CD14-positive monocyte (primary cell): ENCODE measurements at regions not wholly inside any gene's neighbourhood (a gene's known extent, or its start where the extent isn't known, plus 50 kb on each side); places are given as distances from the start of the nearest gene placed in this dataset.

ENCODE experiments used
- DNase-seq, 3 donors: peaks; one replicate each; pipeline ENCODE4 v3.0.0-alpha.2; 2011 to 2022
- H2AFZ ChIP-seq: 2 replicates; pipeline ENCODE4 v1.6.0; 2012; ENCODE audit warnings: mild to moderate bottlenecking, low read depth, low read length, inconsistent platforms; ENCODE audit not compliant: insufficient read depth, poor library complexity, severe bottlenecking
- H3K27ac ChIP-seq, 2 donors: 1 replicate in 1 of 2; 2 replicates in 1 of 2; pipeline ENCODE4 v1.5.1; 2012 to 2013; ENCODE audit warnings: low read length in 2 of 2, control low read depth in 1 of 2, inconsistent platforms in 1 of 2, low read depth in 1 of 2, mild to moderate bottlenecking in 1 of 2
- H3K27me3 ChIP-seq, 2 donors: one replicate each; pipeline versions ENCODE4 v1.6.0 to v1.6.1; 2011 to 2013; ENCODE audit warnings: low read length in 2 of 2; ENCODE audit not compliant: control insufficient read depth in 2 of 2, insufficient read depth in 2 of 2
- H3K36me3 ChIP-seq, 2 donors: replicated peaks in 1 of 2; 1 replicate in 1 of 2; 2 replicates in 1 of 2; pipeline versions ENCODE4 v1.5.1 to v1.6.1; 2012 to 2013; ENCODE audit warnings: low read length in 2 of 2, control low read depth in 1 of 2, inconsistent platforms in 1 of 2, mild to moderate bottlenecking in 1 of 2; ENCODE audit not compliant: insufficient read depth in 2 of 2, control insufficient read depth in 1 of 2
- H3K4me1 ChIP-seq, 2 donors: 1 replicate in 1 of 2; 2 replicates in 1 of 2; pipeline versions ENCODE4 v1.5.1 to v1.6.1; 2012 to 2013; ENCODE audit warnings: low read length in 2 of 2, control low read depth in 1 of 2, inconsistent platforms in 1 of 2, mild to moderate bottlenecking in 1 of 2, moderate library complexity in 1 of 2; ENCODE audit not compliant: insufficient read depth in 2 of 2, control insufficient read depth in 1 of 2
- H3K4me2 ChIP-seq: replicated peaks from 2 replicates; pipeline ENCODE3; 2012; ENCODE audit warnings: low read length, moderate library complexity, mild to moderate bottlenecking; ENCODE audit not compliant: poor library complexity, severe bottlenecking; ENCODE audit errors: extremely low read depth
- H3K4me3 ChIP-seq, 3 experiments: fragments of 200-600 bp in 1 of 3; sonication (generic) in 1 of 3; replicated peaks in 1 of 3; 1 replicate in 2 of 3; 2 replicates in 1 of 3; pipeline ENCODE4 v1.5.1; 2011 to 2013; ENCODE audit warnings: low read length in 3 of 3, mild to moderate bottlenecking in 3 of 3, control low read depth in 2 of 3, low read depth in 2 of 3, inconsistent platforms in 1 of 3, moderate library complexity in 1 of 3
- H3K79me2 ChIP-seq: 2 replicates; pipeline ENCODE4 v1.6.0; 2012; ENCODE audit warnings: mild to moderate bottlenecking, control low read depth, inconsistent platforms, low read length, moderate library complexity; ENCODE audit not compliant: insufficient read depth
- H3K9ac ChIP-seq: 2 replicates; pipeline ENCODE4 v1.6.0; 2017; ENCODE audit warnings: low read length, mild to moderate bottlenecking; ENCODE audit not compliant: insufficient read depth, poor library complexity, severe bottlenecking
- H3K9me3 ChIP-seq, 2 donors: replicated peaks in 1 of 2; 1 replicate in 1 of 2; 2 replicates in 1 of 2; pipeline versions ENCODE4 v1.5.1 to v1.6.1; 2012 to 2013; ENCODE audit warnings: low read length in 2 of 2, control low read depth in 1 of 2; ENCODE audit not compliant: control insufficient read depth in 1 of 2, insufficient read depth in 1 of 2
- H4K20me1 ChIP-seq: 2 replicates; pipeline ENCODE4 v1.6.0; 2012; ENCODE audit warnings: mild to moderate bottlenecking, low read length, control low read depth, moderate library complexity; ENCODE audit not compliant: insufficient read depth
- H3K27ac Mint-ChIP-seq, 7 donors: one replicate each; pipeline ENCODE4 v1.8.0; 2020; ENCODE audit warnings: mild to moderate bottlenecking in 7 of 7, mixed read lengths in 7 of 7, moderate library complexity in 6 of 7, inconsistent platforms in 2 of 7
- H3K27me3 Mint-ChIP-seq, 3 donors: one replicate each; pipeline ENCODE4 v1.8.0; 2021 to 2022; ENCODE audit warnings: low read depth in 3 of 3, mild to moderate bottlenecking in 3 of 3, mixed read lengths in 3 of 3, moderate library complexity in 3 of 3, inconsistent platforms in 1 of 3
- H3K36me3 Mint-ChIP-seq, 2 donors: one replicate each; pipeline ENCODE4 v1.8.0; 2020; ENCODE audit warnings: mixed read lengths in 2 of 2, inconsistent platforms in 1 of 2, mild to moderate bottlenecking in 1 of 2
- H3K4me1 Mint-ChIP-seq: one replicate; pipeline ENCODE4 v1.8.0; 2020; ENCODE audit warnings: mild to moderate bottlenecking, mixed read lengths
- H3K4me3 Mint-ChIP-seq, 2 donors: one replicate each; pipeline ENCODE4 v1.8.0; 2020; ENCODE audit warnings: mild to moderate bottlenecking in 2 of 2, mixed read lengths in 2 of 2, moderate library complexity in 1 of 2
- H3K9me3 Mint-ChIP-seq, 7 donors: one replicate each; pipeline ENCODE4 v1.8.0; 2020 to 2022; ENCODE audit warnings: mixed read lengths in 7 of 7, mild to moderate bottlenecking in 6 of 7, moderate library complexity in 6 of 7, inconsistent platforms in 2 of 7
- whole genome bisulfite sequencing: methylation state at CpG from one replicate; pipeline ENCODE4 v1.1.5; 2013; ENCODE audit warnings: missing lambda C conversion rate; ENCODE audit not compliant: insufficient coverage; 5-methylcytosine and 5-hydroxymethylcytosine counted together
- intact Hi-C, 2 donors: fragments of 100-400 bp; cut with micrococcal nuclease; formaldehyde crosslinking; loops; one replicate each; pipeline versions ENCODE4 v1.15.0 to v1.15.1; 2023
- TF ChIP-seq, protein P1 (sequence below): fragments of 200-600 bp; IDR thresholded peaks from one replicate; pipeline ENCODE4 v1.8.0; 2022; ENCODE audit warnings: antibody characterized with exemption, mild to moderate bottlenecking

DNA sequence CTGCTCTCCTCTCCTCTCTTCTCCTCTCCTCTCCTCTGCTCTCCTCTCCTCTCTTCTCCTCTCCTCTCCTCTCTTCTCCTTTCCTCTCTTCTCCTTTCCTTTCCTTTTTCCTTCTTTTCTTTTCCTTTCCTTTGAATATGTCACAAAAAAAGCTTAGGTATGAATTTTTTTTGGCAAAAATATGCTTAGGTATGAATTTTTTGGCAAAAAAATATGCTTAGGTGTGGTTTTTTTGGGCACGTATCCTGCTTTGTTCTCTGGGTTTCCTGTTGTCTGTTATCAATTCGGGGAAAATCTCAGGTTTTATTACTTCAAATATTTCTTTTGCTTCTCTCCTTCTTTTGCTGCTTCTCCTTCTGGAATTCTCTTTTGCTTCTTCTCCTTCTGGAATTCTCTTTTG is 155.5 kb upstream of the PMEPA1 start:
- intact Hi-C loops: no loop called here
- DNase-seq: no peak
- no peaks in the 10 kb centered on the region for H3K79me2 ChIP-seq
- peaks cover 0 to 2% (median 0%) of the 10 kb centered on the region in 7 donors for H3K9me3 Mint-ChIP-seq
- peaks cover 10 to 19% (median 14%) of the 10 kb centered on the region in 3 donors for H3K27me3 Mint-ChIP-seq
- H2AFZ ChIP-seq: no peak overlapping the region
- no peak overlapping the region for H3K4me3 ChIP-seq
- H4K20me1 ChIP-seq: no peaks in the 10 kb centered on the region
- H3K36me3 Mint-ChIP-seq: no peaks in the 10 kb centered on the region
- H3K9me3 ChIP-seq: no peaks in the 10 kb centered on the region
- H3K4me1 ChIP-seq: no peaks in the 10 kb centered on the region
- H3K4me3 Mint-ChIP-seq: peak overlapping the region in 1 of 2 donors; percentile 61
- no peaks in the 10 kb centered on the region for H3K36me3 ChIP-seq
- no peak overlapping the region for H3K27ac Mint-ChIP-seq
- H3K9ac ChIP-seq: no peak overlapping the region
- H3K4me1 Mint-ChIP-seq: no peaks in the 10 kb centered on the region
- no peak overlapping the region for H3K4me2 ChIP-seq
- 60% methylated on average over 1 of the region's 2 CpGs for WGBS
- no peak overlapping the region for H3K27ac ChIP-seq
- TF ChIP-seq, protein P1, sequence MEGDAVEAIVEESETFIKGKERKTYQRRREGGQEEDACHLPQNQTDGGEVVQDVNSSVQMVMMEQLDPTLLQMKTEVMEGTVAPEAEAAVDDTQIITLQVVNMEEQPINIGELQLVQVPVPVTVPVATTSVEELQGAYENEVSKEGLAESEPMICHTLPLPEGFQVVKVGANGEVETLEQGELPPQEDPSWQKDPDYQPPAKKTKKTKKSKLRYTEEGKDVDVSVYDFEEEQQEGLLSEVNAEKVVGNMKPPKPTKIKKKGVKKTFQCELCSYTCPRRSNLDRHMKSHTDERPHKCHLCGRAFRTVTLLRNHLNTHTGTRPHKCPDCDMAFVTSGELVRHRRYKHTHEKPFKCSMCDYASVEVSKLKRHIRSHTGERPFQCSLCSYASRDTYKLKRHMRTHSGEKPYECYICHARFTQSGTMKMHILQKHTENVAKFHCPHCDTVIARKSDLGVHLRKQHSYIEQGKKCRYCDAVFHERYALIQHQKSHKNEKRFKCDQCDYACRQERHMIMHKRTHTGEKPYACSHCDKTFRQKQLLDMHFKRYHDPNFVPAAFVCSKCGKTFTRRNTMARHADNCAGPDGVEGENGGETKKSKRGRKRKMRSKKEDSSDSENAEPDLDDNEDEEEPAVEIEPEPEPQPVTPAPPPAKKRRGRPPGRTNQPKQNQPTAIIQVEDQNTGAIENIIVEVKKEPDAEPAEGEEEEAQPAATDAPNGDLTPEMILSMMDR: no peak
- H3K27me3 ChIP-seq: no peaks in the 10 kb centered on the region

GRCh38 chr20:57860576-57860975 is 150.8 kb upstream of the PMEPA1 start:
- Histone ChIP-seq H3K27ac (no peak overlapping the region), H3K9ac (no peak overlapping the region), H4K20me1 (no peaks in the 10 kb centered on the region), H3K4me1 (no peaks in the 10 kb centered on the region), H2AFZ (no peak overlapping the region), H3K27me3 (no peaks in the 10 kb centered on the region), H3K4me3 (no peak overlapping the region), H3K79me2 (no peaks in the 10 kb centered on the region), H3K36me3 (no peaks in the 10 kb centered on the region), H3K9me3 (no peaks in the 10 kb centered on the region), H3K4me2 (no peak overlapping the region)
- TF ChIP-seq, protein P1: no peak
- intact Hi-C loops: no loop called here
- H3K4me3 Mint-ChIP-seq: no peak overlapping the region
- H3K9me3 Mint-ChIP-seq: peaks cover 0 to 2% (median 0%) of the 10 kb centered on the region in 7 donors
- DNase-seq: no peak
- WGBS: 100% methylated on average over 3 of the region's 6 CpGs
- peaks cover 13 to 14% (median 14%) of the 10 kb centered on the region in 3 donors for H3K27me3 Mint-ChIP-seq
- no peaks in the 10 kb centered on the region for H3K36me3 Mint-ChIP-seq
- H3K4me1 Mint-ChIP-seq: no peaks in the 10 kb centered on the region
- peak overlapping the region in 1 of 7 donors; percentile 0 for H3K27ac Mint-ChIP-seq
